ENCODE measurements at regions not wholly inside any gene's neighbourhood (a gene's known extent, or its start where the extent isn't known, plus 50 kb on each side); places are given as distances from the start of the nearest gene placed in this dataset.

DNA sequence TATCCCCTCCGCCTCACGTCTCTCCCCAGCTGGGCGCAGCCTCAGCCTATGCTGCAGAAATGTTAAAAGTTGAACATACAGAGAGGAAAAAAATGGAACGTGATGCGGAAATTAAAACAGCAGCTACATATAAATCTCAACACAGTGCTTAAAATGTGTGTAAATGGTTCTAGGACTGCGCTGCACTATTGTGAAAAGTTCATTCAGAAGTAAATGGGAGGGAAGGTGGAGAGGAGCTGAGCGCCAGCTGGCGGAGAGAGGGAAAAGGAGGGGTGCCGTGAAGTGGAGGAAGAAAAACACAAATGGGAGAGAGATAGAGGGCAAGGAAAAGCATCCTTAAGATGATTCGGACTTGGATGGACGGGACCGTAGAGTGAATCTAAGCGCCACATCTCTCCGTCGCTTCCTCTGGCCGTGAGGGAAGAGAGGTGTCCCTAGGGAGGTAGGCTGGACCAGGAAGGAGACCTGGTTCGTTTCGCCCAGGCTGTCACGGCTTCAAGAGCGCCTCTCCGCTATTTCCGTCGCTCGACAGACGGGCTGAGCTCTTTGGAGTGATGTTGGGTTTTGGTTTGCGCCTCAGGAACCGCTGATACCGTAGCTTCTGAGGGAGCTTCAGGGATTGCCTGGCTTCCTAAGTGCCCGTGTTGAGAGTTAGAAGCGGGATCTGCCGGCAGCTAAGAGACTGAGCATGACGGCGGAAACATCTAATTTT, 113.7 kb downstream of the TRIM27 start:
- DNase-seq (ENCODE audit: low spot score) (no peak), ATAC-seq (peak; percentile 29)
- H3K4me1 Mint-ChIP-seq = peaks cover 49% of the 10 kb centered on the region
- no peak overlapping the region for H3K27ac Mint-ChIP-seq
- ChIA-PET POLR2A (interaction anchor here (0.6 to 1.4 kb wide), 4 partner anchors 14 to 44 kb away, joined by 3 to 4 read pairs (median 4); no protein-coding TSS in a partner anchor), CTCF (interaction anchor here (0.6 to 2.1 kb wide), 13 partner anchors 14 to 278 kb away, joined by 3 to 15 read pairs (median 3); no protein-coding TSS in a partner anchor)
- no peaks in the 10 kb centered on the region for H3K9me3 Mint-ChIP-seq
- no peaks in the 10 kb centered on the region for H3K36me3 Mint-ChIP-seq
- TF ChIP-seq NR1H2 (CRISPR knock-in tag; IDR thresholded peaks at IDR 0.05) (no peak), TP53 (CRISPR knock-in tag; IDR thresholded peaks at IDR 0.05) (no peak), ATF1 (CRISPR knock-in tag; IDR thresholded peaks at IDR 0.05) (no peak)
- TF ChIP-seq, protein P1, sequence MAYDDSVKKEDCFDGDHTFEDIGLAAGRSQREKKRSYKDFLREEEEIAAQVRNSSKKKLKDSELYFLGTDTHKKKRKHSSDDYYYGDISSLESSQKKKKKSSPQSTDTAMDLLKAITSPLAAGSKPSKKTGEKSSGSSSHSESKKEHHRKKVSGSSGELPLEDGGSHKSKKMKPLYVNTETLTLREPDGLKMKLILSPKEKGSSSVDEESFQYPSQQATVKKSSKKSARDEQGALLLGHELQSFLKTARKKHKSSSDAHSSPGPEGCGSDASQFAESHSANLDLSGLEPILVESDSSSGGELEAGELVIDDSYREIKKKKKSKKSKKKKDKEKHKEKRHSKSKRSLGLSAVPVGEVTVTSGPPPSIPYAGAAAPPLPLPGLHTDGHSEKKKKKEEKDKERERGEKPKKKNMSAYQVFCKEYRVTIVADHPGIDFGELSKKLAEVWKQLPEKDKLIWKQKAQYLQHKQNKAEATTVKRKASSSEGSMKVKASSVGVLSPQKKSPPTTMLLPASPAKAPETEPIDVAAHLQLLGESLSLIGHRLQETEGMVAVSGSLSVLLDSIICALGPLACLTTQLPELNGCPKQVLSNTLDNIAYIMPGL (CRISPR knock-in tag; IDR thresholded peaks at IDR 0.05) = 0 out of 2 replicates have a peak, but pooled peaks have one; percentile 37
- peaks cover 93% of the 10 kb centered on the region for H3K27me3 Mint-ChIP-seq (ENCODE audit: low read depth)
- peak overlapping the region; percentile 81 for H3K4me3 Mint-ChIP-seq

DNA sequence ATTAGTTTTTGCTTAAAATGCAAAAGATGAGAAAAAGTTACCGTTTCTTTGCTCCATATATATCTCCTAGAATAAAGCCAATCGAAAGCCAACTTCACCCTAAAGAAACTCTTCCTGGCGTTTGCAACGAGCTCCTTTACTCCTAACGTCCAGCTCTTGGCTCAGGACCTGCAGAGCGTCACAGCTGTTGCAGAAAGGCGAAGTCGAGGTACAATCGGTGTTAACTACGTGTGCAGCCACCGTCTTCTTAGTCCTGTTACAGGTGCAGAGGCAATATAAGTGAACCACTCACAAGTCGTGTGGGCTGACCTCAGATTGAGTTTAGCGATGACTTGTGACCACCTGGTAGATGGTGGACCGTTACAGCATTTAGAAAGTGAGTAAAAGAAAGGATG, 113.1 kb downstream of the TRIM27 start:
- Mint-ChIP-seq H3K27ac (no peak overlapping the region), H3K4me1 (peaks cover 54% of the 10 kb centered on the region), H3K36me3 (no peaks in the 10 kb centered on the region), H3K9me3 (no peaks in the 10 kb centered on the region), H3K27me3 (ENCODE audit: low read depth) (peaks cover 95% of the 10 kb centered on the region), H3K4me3 (peak overlapping the region; percentile 81)
- ChIA-PET CTCF (interaction anchor here (0.6 to 2.1 kb wide), 14 partner anchors 14 to 279 kb away, joined by 3 to 15 read pairs (median 4); no protein-coding TSS in a partner anchor), POLR2A (interaction anchor here (0.6 to 1.4 kb wide), 4 partner anchors 15 to 45 kb away, joined by 3 to 4 read pairs (median 4); no protein-coding TSS in a partner anchor)
- no peak for ATAC-seq
- no peak for DNase-seq (ENCODE audit: low spot score)
- TF ChIP-seq, protein P2, sequence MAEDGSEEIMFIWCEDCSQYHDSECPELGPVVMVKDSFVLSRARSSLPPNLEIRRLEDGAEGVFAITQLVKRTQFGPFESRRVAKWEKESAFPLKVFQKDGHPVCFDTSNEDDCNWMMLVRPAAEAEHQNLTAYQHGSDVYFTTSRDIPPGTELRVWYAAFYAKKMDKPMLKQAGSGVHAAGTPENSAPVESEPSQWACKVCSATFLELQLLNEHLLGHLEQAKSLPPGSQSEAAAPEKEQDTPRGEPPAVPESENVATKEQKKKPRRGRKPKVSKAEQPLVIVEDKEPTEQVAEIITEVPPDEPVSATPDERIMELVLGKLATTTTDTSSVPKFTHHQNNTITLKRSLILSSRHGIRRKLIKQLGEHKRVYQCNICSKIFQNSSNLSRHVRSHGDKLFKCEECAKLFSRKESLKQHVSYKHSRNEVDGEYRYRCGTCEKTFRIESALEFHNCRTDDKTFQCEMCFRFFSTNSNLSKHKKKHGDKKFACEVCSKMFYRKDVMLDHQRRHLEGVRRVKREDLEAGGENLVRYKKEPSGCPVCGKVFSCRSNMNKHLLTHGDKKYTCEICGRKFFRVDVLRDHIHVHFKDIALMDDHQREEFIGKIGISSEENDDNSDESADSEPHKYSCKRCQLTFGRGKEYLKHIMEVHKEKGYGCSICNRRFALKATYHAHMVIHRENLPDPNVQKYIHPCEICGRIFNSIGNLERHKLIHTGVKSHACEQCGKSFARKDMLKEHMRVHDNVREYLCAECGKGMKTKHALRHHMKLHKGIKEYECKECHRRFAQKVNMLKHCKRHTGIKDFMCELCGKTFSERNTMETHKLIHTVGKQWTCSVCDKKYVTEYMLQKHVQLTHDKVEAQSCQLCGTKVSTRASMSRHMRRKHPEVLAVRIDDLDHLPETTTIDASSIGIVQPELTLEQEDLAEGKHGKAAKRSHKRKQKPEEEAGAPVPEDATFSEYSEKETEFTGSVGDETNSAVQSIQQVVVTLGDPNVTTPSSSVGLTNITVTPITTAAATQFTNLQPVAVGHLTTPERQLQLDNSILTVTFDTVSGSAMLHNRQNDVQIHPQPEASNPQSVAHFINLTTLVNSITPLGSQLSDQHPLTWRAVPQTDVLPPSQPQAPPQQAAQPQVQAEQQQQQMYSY (CRISPR knock-in tag; IDR thresholded peaks at IDR 0.05) = no peak
- TF ChIP-seq, protein P3, sequence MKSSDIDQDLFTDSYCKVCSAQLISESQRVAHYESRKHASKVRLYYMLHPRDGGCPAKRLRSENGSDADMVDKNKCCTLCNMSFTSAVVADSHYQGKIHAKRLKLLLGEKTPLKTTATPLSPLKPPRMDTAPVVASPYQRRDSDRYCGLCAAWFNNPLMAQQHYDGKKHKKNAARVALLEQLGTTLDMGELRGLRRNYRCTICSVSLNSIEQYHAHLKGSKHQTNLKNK (CRISPR knock-in tag; IDR thresholded peaks at IDR 0.05) = no peak
- TF ChIP-seq ZNF396 (CRISPR knock-in tag; IDR thresholded peaks at IDR 0.05; ENCODE audit: borderline replicate concordance) (no peak), KAT7 (CRISPR knock-in tag; IDR thresholded peaks at IDR 0.05; ENCODE audit: borderline replicate concordance) (no peak), ZNF121 (CRISPR knock-in tag; IDR thresholded peaks at IDR 0.05) (no peak)
- TF ChIP-seq, protein P1 (CRISPR knock-in tag; IDR thresholded peaks at IDR 0.05) = 0 out of 2 replicates have a peak, but pooled peaks have one; percentile 10
- TF ChIP-seq, protein P4, sequence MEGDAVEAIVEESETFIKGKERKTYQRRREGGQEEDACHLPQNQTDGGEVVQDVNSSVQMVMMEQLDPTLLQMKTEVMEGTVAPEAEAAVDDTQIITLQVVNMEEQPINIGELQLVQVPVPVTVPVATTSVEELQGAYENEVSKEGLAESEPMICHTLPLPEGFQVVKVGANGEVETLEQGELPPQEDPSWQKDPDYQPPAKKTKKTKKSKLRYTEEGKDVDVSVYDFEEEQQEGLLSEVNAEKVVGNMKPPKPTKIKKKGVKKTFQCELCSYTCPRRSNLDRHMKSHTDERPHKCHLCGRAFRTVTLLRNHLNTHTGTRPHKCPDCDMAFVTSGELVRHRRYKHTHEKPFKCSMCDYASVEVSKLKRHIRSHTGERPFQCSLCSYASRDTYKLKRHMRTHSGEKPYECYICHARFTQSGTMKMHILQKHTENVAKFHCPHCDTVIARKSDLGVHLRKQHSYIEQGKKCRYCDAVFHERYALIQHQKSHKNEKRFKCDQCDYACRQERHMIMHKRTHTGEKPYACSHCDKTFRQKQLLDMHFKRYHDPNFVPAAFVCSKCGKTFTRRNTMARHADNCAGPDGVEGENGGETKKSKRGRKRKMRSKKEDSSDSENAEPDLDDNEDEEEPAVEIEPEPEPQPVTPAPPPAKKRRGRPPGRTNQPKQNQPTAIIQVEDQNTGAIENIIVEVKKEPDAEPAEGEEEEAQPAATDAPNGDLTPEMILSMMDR (IDR thresholded peaks at IDR 0.05) = no peak

Measured in WTC11 (cell line).